Panc1 (cell line): ENCODE measurements at regions not wholly inside any gene's neighbourhood (a gene's known extent, or its start where the extent isn't known, plus 50 kb on each side); places are given as distances from the start of the nearest gene placed in this dataset.
"Not testable (repeated sequence)": the region's sequence is repeated elsewhere in the genome, so short reads cannot be mapped to it uniquely, and the experiment has no call there.

Source experiments
- ATAC-seq: fragments of 200-7000 bp; cut with Tn5 transposase; 2 replicates; pipeline ENCODE4 v1.9.1; 2020; ENCODE audit warnings: mild to moderate bottlenecking, moderate library complexity
- BruUV-seq: library from RNA; stranded (reverse); fragments of 400-500 nt; replicated peaks from 2 replicates; lab custom pipeline; 2021; lab: Mats Ljungman, UMichigan
- CTCF ChIA-PET: fragments of 300-600 bp; sonication (Branson Sonifier 250); formaldehyde crosslinking; loops from one replicate; lab custom pipeline; 2022; ENCODE audit warnings: antibody characterized with exemption; lab: Charles Lee
- POLR2A ChIA-PET: fragments of 300-600 bp; sonication (Branson Sonifier 250); formaldehyde crosslinking; loops from one replicate; lab custom pipeline; 2022; ENCODE audit warnings: antibody characterized with exemption; lab: Charles Lee
- DNase-seq: peaks from one replicate; pipeline ENCODE4 v3.0.0-alpha.2; 2010; ENCODE audit warnings: low read depth, low spot score
- H3K27ac ChIP-seq: 2 replicates; pipeline ENCODE4 v1.5.1; 2011; ENCODE audit warnings: mild to moderate bottlenecking, low read length, inconsistent platforms
- H3K27me3 ChIP-seq: fragments of 200-500 bp; sonication (Bioruptor generic); 2 replicates; pipeline ENCODE4 v1.6.0; 2014; ENCODE audit warnings: low read length, inconsistent platforms; ENCODE audit not compliant: control insufficient read depth, insufficient read depth
- H3K36me3 ChIP-seq: fragments of 200-500 bp; sonication (Bioruptor generic); 2 replicates; pipeline ENCODE4 v1.5.1; 2014; ENCODE audit warnings: inconsistent platforms, mild to moderate bottlenecking, low read length, moderate library complexity; ENCODE audit not compliant: control insufficient read depth, insufficient read depth
- H3K4me1 ChIP-seq: 2 replicates; pipeline ENCODE4 v1.5.1; 2011; ENCODE audit warnings: inconsistent platforms, mild to moderate bottlenecking, low read length, moderate library complexity; ENCODE audit not compliant: control insufficient read depth, insufficient read depth
- H3K4me3 ChIP-seq, 2 experiments: 2 replicates each; pipeline ENCODE4 v1.5.1; 2011 to 2012; ENCODE audit warnings: low read depth in 2 of 2, low read length in 2 of 2, mild to moderate bottlenecking in 2 of 2, inconsistent platforms in 1 of 2, moderate library complexity in 1 of 2
- H3K9me3 ChIP-seq: fragments of 200-500 bp; sonication (Bioruptor generic); 2 replicates; pipeline ENCODE4 v1.5.1; 2014; ENCODE audit warnings: low read depth, mild to moderate bottlenecking, inconsistent platforms, low read length, moderate library complexity; ENCODE audit not compliant: control insufficient read depth, insufficient read depth
- CTCF ChIP-seq: fragments of 450-650 bp; IDR thresholded peaks from 2 replicates; pipeline ENCODE4 v1.5.1; 2017; ENCODE audit warnings: mild to moderate bottlenecking
- POLR2AphosphoS5 ChIP-seq: IDR thresholded peaks from 2 replicates; pipeline ENCODE4 v1.6.1; 2012; ENCODE audit warnings: mild to moderate bottlenecking, low read depth, low read length, moderate library complexity
- REST ChIP-seq, 2 experiments: IDR thresholded peaks; 2 replicates each; pipeline ENCODE4 v1.6.1; 2011 to 2012; ENCODE audit warnings: low read depth in 2 of 2, control low read depth in 1 of 2, low read length in 1 of 2, mild to moderate bottlenecking in 1 of 2, moderate library complexity in 1 of 2; ENCODE audit not compliant: insufficient read depth in 1 of 2
- SIN3A ChIP-seq: IDR thresholded peaks from 2 replicates; pipeline ENCODE4 v1.6.1; 2012; ENCODE audit warnings: low read depth, mild to moderate bottlenecking, low read length, moderate library complexity, borderline replicate concordance; ENCODE audit not compliant: insufficient read depth
- TCF7L2 ChIP-seq: IDR thresholded peaks from 2 replicates; pipeline ENCODE4 v1.6.1; 2011; ENCODE audit warnings: mild to moderate bottlenecking, low read depth, low read length, inconsistent platforms
- in situ Hi-C: cut with HindIII; loops from 2 replicates; pipeline ENCODE4 v1.10.0; 2016; ENCODE audit warnings: low sequenced_read_pairs, low pct_unique_long_range_greater_than_20kb
- intact Hi-C: fragments of 100-400 bp; cut with micrococcal nuclease; formaldehyde crosslinking; loops from one replicate; pipeline ENCODE4 v1.10.0; 2022; ENCODE audit not compliant: unreplicated experiment

DNA sequence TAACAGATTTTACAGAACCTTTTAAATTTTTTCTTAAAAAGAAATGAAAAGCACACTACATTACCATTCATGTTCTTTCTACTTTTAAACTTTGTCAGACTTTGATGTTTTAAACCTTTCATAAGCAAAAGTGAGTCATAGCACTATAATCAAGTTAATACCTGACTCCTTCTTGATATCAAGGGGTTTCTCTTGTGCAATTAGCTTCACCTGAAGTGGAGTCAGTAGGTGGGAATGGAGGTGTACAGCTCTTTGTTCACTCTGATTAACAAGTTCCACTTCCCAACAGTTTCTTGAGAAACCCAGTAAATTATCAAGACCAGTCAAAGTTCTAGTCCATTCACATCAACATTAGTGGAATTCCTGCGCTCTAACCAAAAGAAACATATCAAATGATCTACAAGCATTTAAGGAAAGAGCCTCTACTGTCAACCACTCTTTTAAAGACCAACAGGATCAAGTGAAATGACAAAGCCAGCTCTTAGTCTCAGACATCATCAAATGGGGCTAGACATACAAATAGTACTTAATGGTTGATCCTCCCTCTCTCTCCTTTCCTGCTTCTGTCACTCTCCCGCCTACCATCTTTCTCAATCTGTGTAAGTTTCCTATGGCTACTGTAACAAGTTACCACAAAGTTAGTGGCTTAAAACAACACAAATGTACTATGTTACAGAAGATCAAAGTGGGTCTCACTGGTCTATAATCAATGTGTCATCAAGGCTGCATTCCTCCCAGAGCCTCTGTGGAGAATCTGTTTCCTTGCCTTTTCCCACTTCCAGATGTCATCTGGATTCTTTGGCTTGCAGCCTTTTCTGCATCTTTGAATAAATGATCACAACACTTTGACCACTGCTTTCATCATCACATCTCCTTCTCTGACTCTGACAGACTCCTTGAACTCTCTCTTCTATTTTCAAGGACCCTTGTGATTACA lies 68.0 kb downstream of the HINT1 start:
- H3K27me3 ChIP-seq: 0 out of 2 replicates have a peak, but pooled peaks cover 2% of the 10 kb centered on the region
- TF ChIP-seq SIN3A (no peak), POLR2AphosphoS5 (no peak), CTCF (no peak), REST (IDR thresholded peaks at IDR 0.05; ENCODE audit: insufficient read depth in 1 of 2, low read depth in 2 of 2, low read length in 1 of 2) (no peak), TCF7L2 (no peak)
- intact Hi-C loops (no loop called here), in situ Hi-C loops (no loop called here)
- H3K9me3 ChIP-seq: no peaks in the 10 kb centered on the region
- H3K27ac ChIP-seq: no peak overlapping the region
- ATAC-seq: no peak
- H3K4me1 ChIP-seq: no peaks in the 10 kb centered on the region
- BruUV-seq: no TSS peak
- ChIA-PET CTCF (no interaction called here), POLR2A (no interaction called here)
- no peaks in the 10 kb centered on the region for H3K36me3 ChIP-seq
- no peak overlapping the region for H3K4me3 ChIP-seq
- DNase-seq: no peak

DNA sequence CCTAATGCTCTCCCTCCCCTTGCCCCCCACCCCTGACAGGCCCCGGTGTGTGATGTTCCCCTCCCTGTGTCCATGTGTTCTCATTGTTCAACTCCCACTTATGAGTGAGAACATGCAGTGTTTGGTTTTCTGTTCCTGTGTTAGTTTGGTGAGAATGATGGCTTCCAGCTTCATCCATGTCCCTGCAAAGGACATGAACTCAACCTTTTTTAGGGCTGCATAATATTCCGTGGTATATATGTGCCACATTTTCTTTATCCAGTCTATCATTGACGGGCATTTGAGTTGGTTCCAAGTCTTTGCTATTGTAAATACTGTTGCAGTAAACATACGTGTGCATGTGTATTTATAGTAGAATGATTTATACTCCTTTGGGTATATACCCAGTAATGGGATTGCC lies 69.5 kb downstream of the HINT1 start:
- POLR2A ChIA-PET, DNase-seq, H3K4me1 ChIP-seq, H3K27ac ChIP-seq, H3K36me3 ChIP-seq, CTCF ChIA-PET, H3K27me3 ChIP-seq, in situ Hi-C loops, H3K9me3 ChIP-seq, intact Hi-C loops, ATAC-seq, BruUV-seq, H3K4me3 ChIP-seq: not testable (repeated sequence)

GRCh38 chr5:131084436-131084835 lies 80.6 kb downstream of the HINT1 start:
- in situ Hi-C loops (no loop called here), intact Hi-C loops (no loop called here)
- H3K36me3 ChIP-seq: no peaks in the 10 kb centered on the region
- no peak for TF ChIP-seq CTCF
- no peak for TF ChIP-seq TCF7L2
- no peak for TF ChIP-seq POLR2AphosphoS5
- no peak for TF ChIP-seq REST (IDR thresholded peaks at IDR 0.05; ENCODE audit: insufficient read depth in 1 of 2, low read depth in 2 of 2, low read length in 1 of 2)
- no peak for TF ChIP-seq SIN3A
- CTCF ChIA-PET: no interaction called here
- no peaks in the 10 kb centered on the region for H3K27me3 ChIP-seq
- no peak overlapping the region for H3K27ac ChIP-seq
- BruUV-seq: no TSS peak
- H3K4me3 ChIP-seq: no peak overlapping the region
- ATAC-seq (no peak), DNase-seq (no peak)
- no peaks in the 10 kb centered on the region for H3K9me3 ChIP-seq
- POLR2A ChIA-PET: no interaction called here
- no peaks in the 10 kb centered on the region for H3K4me1 ChIP-seq
